ENCODE measurements at regions not wholly inside any gene's neighbourhood (a gene's known extent, or its start where the extent isn't known, plus 50 kb on each side); places are given as distances from the start of the nearest gene placed in this dataset.

DNA sequence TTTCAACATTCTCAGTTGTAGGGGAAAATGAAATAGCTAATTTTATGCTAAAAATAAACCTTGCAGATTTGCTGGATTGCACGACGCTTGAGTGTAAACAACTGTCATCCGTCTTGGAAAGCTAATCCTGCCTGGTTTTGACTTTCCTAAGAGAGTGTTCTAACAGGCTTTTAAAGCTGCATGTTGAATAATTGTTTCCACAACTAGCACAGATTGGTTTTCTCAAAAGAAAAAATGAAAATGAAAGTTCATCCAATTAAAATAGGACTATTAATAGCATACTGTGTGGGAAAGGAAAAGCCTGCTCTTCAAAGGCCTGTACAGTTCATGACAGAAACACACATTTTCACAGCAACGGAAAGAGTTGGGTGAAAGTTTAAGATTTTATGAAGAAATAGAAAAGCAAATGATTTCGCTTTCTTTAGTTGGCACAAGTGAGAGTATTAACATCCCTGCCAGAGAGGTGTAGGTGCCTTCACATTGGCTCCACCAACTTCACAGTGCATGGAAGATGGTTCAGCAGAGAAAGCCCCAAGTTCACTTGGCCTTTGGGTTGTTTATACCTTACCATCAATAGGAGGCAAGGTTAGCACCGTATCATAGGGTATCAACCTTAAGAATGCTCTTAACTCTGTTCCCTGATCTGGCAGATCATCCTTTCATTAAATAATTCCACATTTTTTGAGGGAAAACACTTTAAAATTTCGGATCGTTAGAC lies 140.0 kb upstream of the GUCY1A1 start:
- Mint-ChIP-seq H3K9me3 (peaks cover 2 to 9% (median 3%) of the 10 kb centered on the region in 3 donors), H3K4me1 (no peaks in the 10 kb centered on the region), H3K27me3 (peaks cover 3% of the 10 kb centered on the region), H3K36me3 (peaks cover 2% of the 10 kb centered on the region), H3K4me3 (no peak overlapping the region), H3K27ac (no peak overlapping the region)

DNA sequence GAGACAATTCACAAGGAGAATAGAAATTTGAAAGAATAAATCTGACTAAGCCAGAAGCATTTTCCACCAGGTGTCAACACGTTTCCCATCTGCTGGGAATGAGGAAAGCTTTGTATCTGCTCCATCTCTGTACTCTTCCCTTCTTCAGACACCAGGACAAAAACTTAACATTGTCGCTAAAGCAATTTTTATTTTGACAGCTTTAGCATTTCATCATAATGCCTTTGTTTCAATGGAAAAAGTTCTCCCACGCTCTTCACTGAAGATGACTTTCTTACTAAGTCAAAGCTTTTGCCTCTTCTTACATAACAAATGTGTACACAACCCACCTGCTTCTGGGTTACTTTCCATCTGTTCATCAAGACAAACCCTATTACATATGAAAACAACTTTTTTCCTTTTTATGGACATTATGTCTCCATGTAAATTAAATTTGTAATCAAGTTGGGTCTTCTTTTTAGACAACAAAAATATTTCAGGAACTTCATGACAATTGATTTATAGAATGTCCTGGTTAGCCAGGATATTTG lies 141.7 kb upstream of the GUCY1A1 start:
- H3K4me1 Mint-ChIP-seq: no peaks in the 10 kb centered on the region
- H3K4me3 Mint-ChIP-seq: no peak overlapping the region
- H3K27ac Mint-ChIP-seq: no peak overlapping the region
- peaks cover 2% of the 10 kb centered on the region for H3K36me3 Mint-ChIP-seq
- H3K9me3 Mint-ChIP-seq: peaks cover 2 to 15% (median 5%) of the 10 kb centered on the region in 3 donors
- peaks cover 3% of the 10 kb centered on the region for H3K27me3 Mint-ChIP-seq

DNA sequence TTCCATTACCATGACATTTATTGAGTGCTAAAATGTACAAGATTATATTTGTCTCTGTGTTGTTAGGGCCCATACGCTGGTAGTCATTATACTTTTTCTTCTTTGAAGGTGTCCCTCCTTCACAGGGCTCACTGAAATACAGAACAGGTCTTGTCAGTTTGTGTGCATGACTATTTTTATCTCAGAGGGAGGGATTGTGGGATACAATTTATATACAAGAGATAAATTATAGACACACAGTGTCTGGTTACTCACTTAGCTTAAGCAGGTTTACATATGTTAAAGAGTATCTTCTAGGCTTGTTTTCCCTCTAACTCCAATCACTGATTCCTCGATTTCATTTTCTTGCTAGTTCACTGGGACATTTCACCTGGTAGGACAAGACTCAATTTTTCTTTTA lies 143.3 kb upstream of the GUCY1A1 start:
- peaks cover 3% of the 10 kb centered on the region for H3K27me3 Mint-ChIP-seq
- no peak overlapping the region for H3K27ac Mint-ChIP-seq
- peaks cover 2% of the 10 kb centered on the region for H3K36me3 Mint-ChIP-seq
- H3K4me3 Mint-ChIP-seq: no peak overlapping the region
- no peaks in the 10 kb centered on the region for H3K4me1 Mint-ChIP-seq
- peaks cover 2 to 15% (median 5%) of the 10 kb centered on the region in 3 donors for H3K9me3 Mint-ChIP-seq

DNA sequence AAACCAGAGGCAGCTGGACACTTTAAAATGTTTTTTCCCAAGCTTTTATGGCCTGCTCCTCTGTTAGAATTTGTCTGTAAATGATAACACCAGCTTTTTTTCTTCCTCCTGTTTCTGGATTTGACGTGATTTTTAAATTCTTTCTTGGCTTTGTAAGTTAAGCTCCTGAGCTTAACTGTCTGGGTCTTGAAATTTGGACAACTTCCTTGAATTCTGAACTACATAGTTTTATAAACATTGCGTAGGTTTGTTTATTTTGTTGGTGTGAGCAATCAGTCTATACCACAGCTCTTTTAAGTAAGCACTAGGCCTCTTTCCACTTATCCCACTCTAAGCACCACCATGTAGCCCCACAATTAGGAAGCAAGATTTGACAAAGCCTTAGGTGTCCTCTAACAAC lies 144.4 kb upstream of the GUCY1A1 start:
- H3K27me3 Mint-ChIP-seq: peaks cover 4% of the 10 kb centered on the region
- H3K4me3 Mint-ChIP-seq: no peak overlapping the region
- no peaks in the 10 kb centered on the region for H3K4me1 Mint-ChIP-seq
- peaks cover 2 to 12% (median 8%) of the 10 kb centered on the region in 3 donors for H3K9me3 Mint-ChIP-seq
- no peak overlapping the region for H3K27ac Mint-ChIP-seq
- peaks cover 2% of the 10 kb centered on the region for H3K36me3 Mint-ChIP-seq

DNA sequence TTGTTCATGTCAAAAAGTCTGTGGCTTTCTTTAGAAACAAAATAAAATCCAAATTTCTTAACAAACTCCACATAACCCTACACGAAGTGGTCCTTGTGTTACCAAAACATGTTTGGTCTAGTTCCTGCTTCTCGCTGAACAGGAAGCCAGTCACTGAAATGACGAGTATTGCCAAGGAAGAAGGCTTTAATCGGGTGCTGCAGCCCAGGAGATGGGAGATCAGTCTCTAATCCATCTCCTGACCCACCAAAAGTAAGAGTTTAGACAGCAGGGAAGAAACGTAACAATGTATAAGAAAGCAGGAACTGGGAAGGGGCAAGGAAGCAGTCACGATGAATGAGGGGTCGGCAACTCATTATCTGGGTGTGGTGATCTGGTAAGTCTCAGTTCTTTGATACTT lies 144.6 kb upstream of the MAP9 start:
- H3K27ac Mint-ChIP-seq: no peak overlapping the region
- H3K9me3 Mint-ChIP-seq: peaks cover 2 to 12% (median 8%) of the 10 kb centered on the region in 3 donors
- peaks cover 2% of the 10 kb centered on the region for H3K36me3 Mint-ChIP-seq
- H3K4me3 Mint-ChIP-seq: no peak overlapping the region
- H3K27me3 Mint-ChIP-seq: peaks cover 2% of the 10 kb centered on the region
- H3K4me1 Mint-ChIP-seq: no peaks in the 10 kb centered on the region

DNA sequence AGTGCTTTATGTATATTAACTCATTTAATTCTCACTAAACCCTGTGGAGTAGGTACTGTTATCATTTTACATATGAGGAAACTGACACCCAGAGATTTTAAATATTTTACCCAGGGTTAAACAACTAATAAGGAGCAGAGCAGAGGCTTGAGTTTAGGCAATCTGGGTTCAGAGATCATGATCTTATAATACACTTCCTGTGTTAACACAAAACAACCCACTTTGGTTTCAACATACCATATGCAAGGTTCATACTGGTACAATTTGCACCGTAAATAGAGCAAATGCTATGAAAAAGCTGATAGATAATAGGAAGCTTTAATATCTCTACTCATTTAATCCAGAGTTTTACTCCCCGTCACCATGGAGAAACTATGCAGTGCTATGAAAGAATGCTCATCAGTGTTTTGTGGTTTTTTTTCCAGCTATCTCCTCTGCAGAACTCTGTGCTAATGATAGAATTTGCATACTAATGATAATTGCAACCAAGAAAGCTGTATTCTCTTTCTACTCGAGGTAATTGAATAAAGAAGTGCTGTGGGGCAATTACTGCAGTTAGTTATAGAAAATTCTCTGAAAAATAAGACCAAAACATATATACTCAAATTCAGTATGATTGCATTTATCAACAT lies 138.8 kb upstream of the MAP9 start:
- Mint-ChIP-seq H3K4me1 (no peaks in the 10 kb centered on the region), H3K9me3 (peaks cover 0 to 3% (median 2%) of the 10 kb centered on the region in 3 donors), H3K27me3 (peaks cover 3% of the 10 kb centered on the region), H3K36me3 (no peaks in the 10 kb centered on the region), H3K4me3 (no peak overlapping the region), H3K27ac (no peak overlapping the region)

DNA sequence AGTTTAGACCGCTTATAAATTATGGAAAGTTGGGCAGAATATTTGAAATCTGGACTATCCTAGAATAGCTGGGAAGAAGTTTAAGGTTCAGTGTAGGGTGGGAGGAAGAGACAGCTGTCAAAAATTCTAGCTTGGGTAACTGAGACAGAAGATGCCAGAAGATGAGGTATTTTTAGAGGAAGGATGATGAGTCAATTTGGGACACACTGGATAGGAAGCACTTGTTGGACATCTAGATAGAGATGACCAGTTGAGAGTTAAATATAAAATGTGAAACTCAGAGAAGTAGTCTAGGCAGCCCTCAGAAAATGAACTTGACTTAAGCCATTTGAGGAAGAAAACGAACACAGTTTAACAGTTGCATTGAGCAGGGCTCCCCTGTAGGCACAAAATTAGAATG lies 137.9 kb upstream of the MAP9 start:
- peaks cover 0 to 3% (median 2%) of the 10 kb centered on the region in 3 donors for H3K9me3 Mint-ChIP-seq
- H3K4me3 Mint-ChIP-seq: no peak overlapping the region
- H3K27me3 Mint-ChIP-seq: peaks cover 3% of the 10 kb centered on the region
- H3K27ac Mint-ChIP-seq: no peak overlapping the region
- no peaks in the 10 kb centered on the region for H3K4me1 Mint-ChIP-seq
- H3K36me3 Mint-ChIP-seq: no peaks in the 10 kb centered on the region

DNA sequence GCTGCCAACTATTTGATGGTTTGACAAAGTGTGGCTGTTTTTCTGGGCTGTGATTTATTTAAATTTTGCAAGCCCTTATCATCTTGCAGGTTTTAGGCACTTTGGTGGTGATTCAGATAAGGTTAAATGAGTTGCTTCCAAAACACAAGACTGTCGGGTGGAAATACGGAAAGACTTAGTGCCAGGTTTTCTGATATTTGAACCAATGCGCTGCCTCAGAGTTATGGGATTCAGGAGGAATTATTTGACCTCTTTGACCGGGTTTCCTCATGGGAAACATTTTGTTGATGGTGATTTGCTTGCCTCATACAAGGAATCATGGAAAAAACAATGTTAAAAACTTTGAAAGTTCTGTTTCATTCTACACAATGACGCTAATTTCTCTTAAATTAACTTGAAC lies 136.1 kb upstream of the MAP9 start:
- H3K27me3 Mint-ChIP-seq: peaks cover 3% of the 10 kb centered on the region
- no peaks in the 10 kb centered on the region for H3K36me3 Mint-ChIP-seq
- no peaks in the 10 kb centered on the region for H3K4me1 Mint-ChIP-seq
- H3K27ac Mint-ChIP-seq: no peak overlapping the region
- peaks cover 0 to 2% (median 2%) of the 10 kb centered on the region in 3 donors for H3K9me3 Mint-ChIP-seq
- no peak overlapping the region for H3K4me3 Mint-ChIP-seq

DNA sequence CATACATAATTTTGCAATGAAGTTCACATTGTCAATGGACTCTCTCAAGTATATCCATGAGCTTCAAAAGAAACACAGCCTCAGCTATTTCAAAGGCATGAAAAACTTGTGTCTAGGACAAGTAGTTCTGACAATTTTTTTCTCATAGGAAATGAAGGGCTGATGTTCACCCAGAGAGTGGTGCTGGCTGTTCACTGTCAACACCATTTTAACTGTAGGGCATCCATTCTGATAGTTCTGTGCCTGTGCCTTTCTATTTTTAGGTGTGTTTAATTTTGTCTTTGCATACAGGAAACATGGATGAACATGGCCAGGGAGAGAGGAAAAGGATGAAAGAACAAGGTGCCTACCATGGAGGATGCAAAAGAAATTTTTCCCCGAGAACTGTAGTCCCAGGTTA lies 135.3 kb upstream of the MAP9 start:
- Mint-ChIP-seq H3K9me3 (peaks cover 0 to 2% (median 0%) of the 10 kb centered on the region in 3 donors), H3K36me3 (no peaks in the 10 kb centered on the region), H3K27me3 (peaks cover 1% of the 10 kb centered on the region), H3K27ac (no peak overlapping the region), H3K4me1 (no peaks in the 10 kb centered on the region), H3K4me3 (no peak overlapping the region)

DNA sequence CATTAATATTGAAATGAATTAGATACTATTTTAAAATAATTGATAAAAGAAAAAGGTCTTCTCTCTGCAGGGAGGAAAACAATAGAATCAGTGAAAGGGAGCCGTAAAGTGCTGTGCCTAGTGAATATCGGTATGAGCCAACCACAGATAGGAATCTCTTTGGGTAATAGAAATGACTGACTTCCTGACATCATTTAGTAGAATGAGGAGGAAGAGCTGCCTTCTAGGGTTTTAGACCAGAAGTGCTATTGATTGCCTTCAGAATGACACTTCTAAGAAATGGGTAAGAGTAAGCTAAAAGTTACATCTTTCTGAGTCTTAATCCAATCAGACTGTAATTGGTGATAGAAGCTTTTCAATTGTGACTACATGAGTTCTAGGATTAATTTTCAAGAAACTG lies 134.0 kb upstream of the MAP9 start:
- Mint-ChIP-seq H3K9me3 (peaks cover 0 to 2% (median 0%) of the 10 kb centered on the region in 3 donors), H3K27ac (no peak overlapping the region), H3K4me3 (no peak overlapping the region), H3K27me3 (peaks cover 1% of the 10 kb centered on the region), H3K36me3 (no peaks in the 10 kb centered on the region), H3K4me1 (no peaks in the 10 kb centered on the region)

DNA sequence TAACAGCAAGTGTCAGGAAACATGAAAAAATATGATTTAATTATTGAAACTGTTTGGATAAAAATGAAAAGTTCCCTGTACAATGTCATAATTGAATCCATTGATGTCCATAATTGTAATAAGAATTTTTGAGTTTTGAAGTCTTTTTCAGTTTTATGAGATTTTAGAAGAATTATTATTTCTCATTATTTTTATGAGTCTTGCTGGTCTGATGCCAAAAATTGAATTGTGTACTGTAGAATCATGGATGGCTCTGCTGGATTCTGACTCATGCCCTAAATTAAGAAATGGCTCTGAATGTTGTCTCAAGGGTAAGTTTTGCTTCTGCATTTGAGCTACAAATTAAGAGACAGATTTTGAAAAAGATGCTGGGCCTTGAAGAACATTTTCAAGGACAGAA lies 132.8 kb upstream of the MAP9 start:
- H3K4me3 Mint-ChIP-seq: no peak overlapping the region
- peaks cover 1% of the 10 kb centered on the region for H3K27me3 Mint-ChIP-seq
- H3K9me3 Mint-ChIP-seq: peaks cover 0 to 2% (median 0%) of the 10 kb centered on the region in 3 donors
- H3K27ac Mint-ChIP-seq: no peak overlapping the region
- no peaks in the 10 kb centered on the region for H3K36me3 Mint-ChIP-seq
- H3K4me1 Mint-ChIP-seq: no peaks in the 10 kb centered on the region

DNA sequence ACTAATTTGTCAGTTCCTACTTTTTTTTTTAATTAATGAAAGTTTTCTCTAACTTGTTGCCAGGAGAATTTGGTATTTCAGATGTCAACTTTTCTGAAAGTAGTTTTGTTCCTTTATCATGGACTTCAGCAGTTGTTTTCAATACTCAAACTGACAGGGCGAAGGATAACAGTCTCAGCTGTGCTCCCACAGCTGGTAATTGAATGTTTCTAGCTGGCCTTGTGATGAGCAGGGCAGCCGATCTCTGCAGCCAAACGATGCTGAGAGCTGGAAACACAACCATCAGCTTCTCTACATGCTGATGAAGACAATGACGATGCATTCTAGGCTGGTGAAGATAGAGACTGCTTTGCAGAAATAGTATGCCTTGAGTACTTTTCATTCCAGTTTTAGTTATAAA lies 130.0 kb upstream of the MAP9 start:
- H3K36me3 Mint-ChIP-seq: no peaks in the 10 kb centered on the region
- no peak overlapping the region for H3K27ac Mint-ChIP-seq
- H3K27me3 Mint-ChIP-seq: peaks cover 1% of the 10 kb centered on the region
- no peak overlapping the region for H3K4me3 Mint-ChIP-seq
- H3K4me1 Mint-ChIP-seq: no peaks in the 10 kb centered on the region
- H3K9me3 Mint-ChIP-seq: peaks cover 0 to 2% (median 0%) of the 10 kb centered on the region in 3 donors

DNA sequence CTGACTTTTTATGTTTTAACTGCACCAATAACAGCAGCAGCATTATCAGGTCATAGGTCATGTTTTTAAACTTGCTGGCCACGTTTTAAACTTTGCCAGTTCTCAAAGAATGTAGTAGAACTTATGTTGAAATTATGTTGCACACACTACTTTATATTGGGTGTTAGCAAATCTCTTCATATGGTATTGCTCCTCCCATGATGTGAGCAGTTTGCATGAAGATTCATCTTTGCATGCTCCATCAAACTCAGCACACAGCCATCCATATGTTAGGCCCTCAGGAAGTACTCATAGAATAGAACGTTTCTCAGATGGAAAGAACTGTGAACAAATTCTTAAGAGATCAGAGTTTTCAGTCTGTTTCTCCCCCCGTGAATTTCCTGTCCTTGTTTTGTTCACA lies 128.6 kb upstream of the MAP9 start:
- Mint-ChIP-seq H3K27ac (no peak overlapping the region), H3K9me3 (no peaks in the 10 kb centered on the region), H3K36me3 (no peaks in the 10 kb centered on the region), H3K4me3 (no peak overlapping the region), H3K27me3 (no peaks in the 10 kb centered on the region), H3K4me1 (no peaks in the 10 kb centered on the region)

DNA sequence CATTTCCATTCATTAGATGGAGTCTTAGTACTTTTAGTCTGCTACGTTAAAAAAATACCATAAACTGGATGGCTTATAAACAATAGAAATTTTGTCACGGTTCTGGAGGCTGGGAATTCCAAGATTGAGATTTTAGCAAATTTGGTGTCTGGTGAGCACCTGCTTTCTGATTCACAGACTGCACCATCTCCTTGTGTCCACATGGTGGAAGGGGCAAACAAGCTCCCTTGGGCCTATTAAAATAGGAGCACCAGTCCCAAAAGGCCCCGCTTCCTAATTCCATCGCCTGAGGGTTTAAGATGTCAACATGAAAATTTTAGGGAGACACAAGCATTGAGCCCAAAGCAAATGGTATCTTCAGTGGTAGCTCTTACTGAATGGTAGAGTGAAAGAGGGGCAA lies 120.5 kb upstream of the MAP9 start:
- no peaks in the 10 kb centered on the region for H3K4me1 Mint-ChIP-seq
- no peak overlapping the region for H3K27ac Mint-ChIP-seq
- peaks cover 2% of the 10 kb centered on the region for H3K27me3 Mint-ChIP-seq
- H3K9me3 Mint-ChIP-seq: peaks cover 0 to 2% (median 0%) of the 10 kb centered on the region in 3 donors
- no peak overlapping the region for H3K4me3 Mint-ChIP-seq
- no peaks in the 10 kb centered on the region for H3K36me3 Mint-ChIP-seq

DNA sequence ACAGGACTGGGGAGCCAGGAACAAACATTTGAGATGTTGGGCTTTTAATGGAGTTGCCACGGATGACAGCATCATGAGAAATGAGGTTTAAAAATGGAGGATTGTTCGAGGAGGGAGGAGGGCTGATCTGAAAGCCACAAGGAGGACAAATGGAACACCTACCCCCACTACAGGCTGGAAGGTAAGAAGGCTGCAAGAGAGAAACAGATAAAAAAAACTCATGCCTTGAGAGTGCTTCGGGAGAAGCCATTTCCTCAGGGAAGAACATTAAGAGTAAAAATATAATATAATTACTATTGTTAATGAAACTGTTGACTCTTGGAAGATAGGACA lies 119.5 kb upstream of the MAP9 start:
- Mint-ChIP-seq H3K4me1 (no peaks in the 10 kb centered on the region), H3K27ac (no peak overlapping the region), H3K27me3 (peaks cover 2% of the 10 kb centered on the region), H3K36me3 (no peaks in the 10 kb centered on the region), H3K4me3 (no peak overlapping the region), H3K9me3 (peaks cover 0 to 2% (median 0%) of the 10 kb centered on the region in 3 donors)
